ENCODE measurements at regions not wholly inside any gene's neighbourhood (a gene's known extent, or its start where the extent isn't known, plus 50 kb on each side); places are given as distances from the start of the nearest gene placed in this dataset.
A peak's percentile ranks its signal among the peaks of the same experiment; 100 is the strongest.

DNA sequence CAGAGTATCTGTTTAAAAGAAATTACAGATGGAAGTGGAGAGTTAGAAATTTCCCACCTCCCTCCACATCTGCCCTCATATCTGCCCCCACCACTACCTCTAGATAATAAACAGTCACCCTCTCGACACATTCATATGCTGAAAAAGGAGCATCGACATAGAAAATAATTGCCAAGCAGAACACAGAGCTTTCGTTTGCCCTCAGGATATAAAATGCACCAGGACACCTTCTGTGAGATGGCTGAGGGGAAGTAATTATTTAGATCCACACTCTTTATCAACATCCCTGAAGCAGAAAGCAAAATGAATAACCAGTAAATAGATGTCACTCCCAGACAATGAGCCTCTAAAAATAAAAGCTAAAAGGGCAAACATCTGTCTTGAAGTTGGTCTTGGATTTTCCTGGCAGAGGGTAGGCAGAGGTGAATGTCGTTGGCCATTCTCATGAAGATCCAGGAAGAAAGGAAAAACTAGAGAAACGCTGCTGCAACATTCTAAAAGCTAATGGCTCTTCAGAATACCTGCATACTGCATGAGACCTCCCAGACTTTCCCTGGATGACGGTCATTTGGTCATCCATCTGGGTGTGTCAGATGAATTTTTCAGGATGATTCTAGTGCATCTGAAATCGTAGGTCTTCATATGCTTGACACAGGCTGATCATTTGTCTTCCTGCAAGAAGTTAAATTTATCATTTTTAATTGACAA lies 527.5 kb downstream of the RFC3 start:
- H3K4me3 ChIP-seq (ENCODE audit: low read depth, low read length) = no peak overlapping the region
- TF ChIP-seq CTCF (IDR thresholded peaks at IDR 0.05; ENCODE audit: insufficient read depth, low read length) = no peak
- DNase-seq (ENCODE audit: low read depth) = no peak

- DNase-seq (ENCODE audit: low read depth) = no peak
- no peak overlapping the region for H3K4me3 ChIP-seq (ENCODE audit: low read depth, low read length)
- no peak for TF ChIP-seq CTCF (IDR thresholded peaks at IDR 0.05; ENCODE audit: insufficient read depth, low read length)
Observed at GRCh38 chr13:34346626-34347025, 528.7 kb downstream of the RFC3 start.

DNA sequence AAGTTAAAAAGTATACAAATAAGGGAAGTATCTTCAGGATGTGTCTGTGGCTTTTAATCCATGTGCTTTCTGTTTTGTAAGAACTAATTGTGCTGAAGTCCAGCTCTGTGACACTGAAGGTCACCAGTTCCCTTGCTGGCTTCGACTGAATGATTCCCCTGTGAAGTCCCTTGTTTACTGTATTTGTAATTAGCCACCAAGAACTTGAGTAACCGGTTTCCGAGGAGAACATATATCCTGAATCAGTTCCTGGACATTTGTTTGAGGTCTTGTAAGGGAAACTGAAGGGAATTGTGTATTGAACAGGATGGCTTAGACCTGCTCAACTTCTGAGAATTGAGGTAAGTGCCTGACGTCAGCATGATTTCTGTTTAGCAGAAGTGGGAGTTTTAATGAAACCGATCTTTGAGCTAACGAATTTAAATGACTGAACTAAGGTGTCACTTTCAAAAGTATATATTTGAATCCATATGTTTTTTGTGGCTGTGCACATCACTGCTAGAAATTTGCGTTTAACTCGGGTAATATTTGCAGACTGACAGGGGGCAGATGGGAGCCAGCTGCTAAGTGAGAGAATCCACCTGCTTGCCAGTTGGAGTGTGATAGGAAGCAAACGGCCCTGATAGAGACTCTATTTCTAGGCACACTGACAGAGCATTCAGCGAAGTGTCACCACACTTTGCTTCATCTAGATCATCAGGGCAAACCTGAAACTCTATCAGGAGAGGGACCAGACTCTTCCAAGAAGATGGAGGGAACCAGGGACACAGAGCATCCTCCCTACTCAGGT lies 530.0 kb downstream of the RFC3 start:
- TF ChIP-seq CTCF (IDR thresholded peaks at IDR 0.05; ENCODE audit: insufficient read depth, low read length) = no peak
- no peak for DNase-seq (ENCODE audit: low read depth)
- no peak overlapping the region for H3K4me3 ChIP-seq (ENCODE audit: low read depth, low read length)

DNA sequence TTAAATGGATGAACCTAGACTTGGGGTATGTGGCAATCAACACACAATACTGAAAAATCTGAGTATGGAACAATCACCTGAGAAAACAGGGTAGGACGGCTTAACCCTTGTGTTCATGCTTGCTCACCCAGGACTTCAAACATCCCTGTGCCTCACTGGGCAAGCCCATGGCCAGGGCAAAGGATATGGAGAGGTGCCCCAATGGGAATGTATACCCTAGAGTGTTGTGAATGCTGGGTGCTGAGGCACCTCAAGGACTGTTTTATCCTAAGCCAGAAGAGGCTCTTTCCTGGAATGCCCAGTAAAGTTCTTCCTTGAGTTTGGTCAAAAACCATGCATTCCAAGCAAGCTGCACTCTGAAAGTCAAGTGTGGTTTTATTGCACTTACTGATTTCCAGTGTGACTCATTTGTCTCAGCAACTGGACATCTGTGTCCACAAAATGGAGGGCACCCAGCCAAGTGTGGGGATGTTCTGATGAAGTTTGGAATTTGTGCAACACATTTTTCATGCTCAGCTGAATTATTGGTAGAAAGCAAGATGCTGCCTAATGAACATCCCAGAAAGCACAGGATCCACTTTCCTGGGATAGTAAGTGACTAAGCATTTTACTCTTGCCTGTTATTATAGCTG lies 531.3 kb downstream of the RFC3 start:
- no peak for TF ChIP-seq CTCF (IDR thresholded peaks at IDR 0.05; ENCODE audit: insufficient read depth, low read length)
- no peak overlapping the region for H3K4me3 ChIP-seq (ENCODE audit: low read depth, low read length)
- DNase-seq (ENCODE audit: low read depth) = peak; percentile 97

- no peak for TF ChIP-seq CTCF (IDR thresholded peaks at IDR 0.05; ENCODE audit: insufficient read depth, low read length)
- H3K4me3 ChIP-seq (ENCODE audit: low read depth, low read length) = no peak overlapping the region
- DNase-seq (ENCODE audit: low read depth) = no peak
Observed at GRCh38 chr13:34350671-34351070, 532.7 kb downstream of the RFC3 start.

GRCh38 chr13:34351134-34351533 lies 533.2 kb downstream of the RFC3 start:
- no peak for TF ChIP-seq CTCF (IDR thresholded peaks at IDR 0.05; ENCODE audit: insufficient read depth, low read length)
- DNase-seq (ENCODE audit: low read depth) = no peak
- H3K4me3 ChIP-seq (ENCODE audit: low read depth, low read length) = no peak overlapping the region
